Nephron (organoid): ENCODE measurements at regions not wholly inside any gene's neighbourhood (a gene's known extent, or its start where the extent isn't known, plus 50 kb on each side); places are given as distances from the start of the nearest gene placed in this dataset.

Experiments used
- H3K27ac Mint-ChIP-seq, 3 experiments: 2 replicates each; pipeline ENCODE4 v1.8.0; 2020; ENCODE audit warnings: mixed read lengths in 3 of 3, mild to moderate bottlenecking in 2 of 3, moderate library complexity in 1 of 3
- H3K27me3 Mint-ChIP-seq: 2 replicates; pipeline ENCODE4 v1.8.0; 2021; ENCODE audit warnings: low read depth, mild to moderate bottlenecking, moderate library complexity, mixed read lengths
- H3K36me3 Mint-ChIP-seq: 2 replicates; pipeline ENCODE4 v1.8.0; 2020; ENCODE audit warnings: low read depth, mixed read lengths
- H3K4me1 Mint-ChIP-seq: 2 replicates; pipeline ENCODE4 v1.8.0; 2020; ENCODE audit warnings: mixed read lengths
- H3K4me3 Mint-ChIP-seq, 3 experiments: 2 replicates each; pipeline ENCODE4 v1.8.0; 2020; ENCODE audit warnings: mild to moderate bottlenecking in 3 of 3, mixed read lengths in 3 of 3, moderate library complexity in 2 of 3
- H3K9me3 Mint-ChIP-seq: 2 replicates; pipeline ENCODE4 v1.8.0; 2020; ENCODE audit warnings: mixed read lengths
- CTCF ChIP-seq, 3 experiments: fragments of 200-600 bp; sonication (generic); IDR thresholded peaks; one replicate each; pipeline ENCODE4 v1.5.0; 2021; ENCODE audit warnings: antibody characterized with exemption in 3 of 3; ENCODE audit not compliant: unreplicated experiment in 3 of 3

DNA sequence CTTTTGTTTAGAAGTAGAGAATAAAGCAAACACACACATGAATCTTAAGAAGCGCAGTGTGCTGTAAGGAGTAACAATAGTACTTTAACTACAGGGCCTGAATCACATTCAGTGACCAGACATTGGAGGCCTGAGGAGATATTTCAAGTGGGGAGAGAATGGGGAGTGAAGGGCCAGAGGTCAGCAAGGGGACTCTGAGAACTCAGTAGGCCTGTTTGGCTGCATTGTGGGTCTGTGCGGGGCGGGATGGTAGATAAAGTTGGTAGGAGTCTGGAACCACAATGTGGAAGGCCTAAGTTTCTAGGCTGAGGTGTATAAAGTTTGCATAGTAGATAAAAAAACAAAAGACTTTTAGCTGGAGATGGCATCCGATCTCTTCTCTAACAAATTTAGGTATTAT is 52.7 kb upstream of the WLS start:
- H3K27me3 Mint-ChIP-seq: peaks cover 4% of the 10 kb centered on the region
- H3K4me3 Mint-ChIP-seq: no peak overlapping the region
- H3K9me3 Mint-ChIP-seq: no peaks in the 10 kb centered on the region
- H3K4me1 Mint-ChIP-seq: no peaks in the 10 kb centered on the region
- no peak overlapping the region for H3K27ac Mint-ChIP-seq
- H3K36me3 Mint-ChIP-seq: no peaks in the 10 kb centered on the region
- no peak for TF ChIP-seq CTCF (IDR thresholded peaks at IDR 0.05; ENCODE audit: unreplicated experiment in 3 of 3)

DNA sequence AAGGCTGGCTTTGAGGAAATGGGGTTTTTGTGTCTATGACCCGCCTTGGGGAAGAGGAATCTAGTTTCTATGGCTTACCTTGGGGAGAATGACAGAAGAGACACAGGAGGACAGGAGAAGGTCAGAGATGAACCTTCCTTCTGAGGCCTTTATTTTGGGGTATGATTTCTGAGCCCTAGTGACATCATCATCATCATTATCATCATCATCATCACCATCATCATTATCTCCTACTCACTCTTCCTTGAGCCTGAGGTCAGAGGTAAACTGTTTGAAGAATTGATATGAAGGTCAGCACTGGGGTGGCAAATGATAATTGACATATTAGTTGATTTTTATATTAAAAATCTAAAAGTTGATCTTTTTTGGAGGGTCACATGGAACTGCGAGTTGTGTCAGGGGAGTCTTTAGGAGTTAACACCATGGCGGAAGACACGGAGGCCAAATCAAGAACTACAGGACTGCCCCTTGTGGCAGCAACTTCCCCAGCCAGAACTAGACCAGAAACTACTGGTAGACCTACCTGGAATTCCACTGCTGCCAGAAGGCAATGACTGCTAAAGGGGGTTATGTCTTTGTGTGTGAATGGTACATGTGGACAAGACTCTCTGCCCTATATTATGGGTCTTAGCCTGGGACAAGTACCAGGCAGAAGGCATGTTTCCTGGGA is 49.8 kb upstream of the WLS start:
- H3K27me3 Mint-ChIP-seq: peaks cover 7% of the 10 kb centered on the region
- no peaks in the 10 kb centered on the region for H3K9me3 Mint-ChIP-seq
- no peaks in the 10 kb centered on the region for H3K4me1 Mint-ChIP-seq
- no peak for TF ChIP-seq CTCF (IDR thresholded peaks at IDR 0.05; ENCODE audit: unreplicated experiment in 3 of 3)
- H3K36me3 Mint-ChIP-seq: no peaks in the 10 kb centered on the region
- no peak overlapping the region for H3K4me3 Mint-ChIP-seq
- H3K27ac Mint-ChIP-seq: no peak overlapping the region
